Pancreas (tissue), 10 donors: ENCODE measurements at regions not wholly inside any gene's neighbourhood (a gene's known extent, or its start where the extent isn't known, plus 50 kb on each side); places are given as distances from the start of the nearest gene placed in this dataset.
A peak's percentile ranks its signal among the peaks of the same experiment; 100 is the strongest.

Source experiments
- ATAC-seq, 4 donors: fragments of 200-7000 bp; cut with Tn5 transposase; one replicate each; pipeline versions ENCODE4 v1.8.0 to v1.9.1; 2020; ENCODE audit warnings: mild to moderate bottlenecking in 4 of 4, moderate library complexity in 4 of 4
- DNase-seq, 6 donors: peaks; one replicate each; pipeline ENCODE4 v3.0.0-alpha.2; 2020
- FAIRE-seq: peaks from 2 replicates; lab custom pipeline; 2012; peaks lifted over from hg19 to GRCh38; lab: Jason Lieb, UNC
- H3K27ac ChIP-seq, 4 donors: fragments of 200-600 bp; sonication (generic); 1 replicate in 3 of 4; 2 replicates in 1 of 4; pipeline versions ENCODE4 v1.5.0 to v1.8.0; 2020
- H3K27me3 ChIP-seq, 4 donors: fragments of 200-600 bp; one replicate each; pipeline ENCODE4 v1.8.0; 2021
- H3K36me3 ChIP-seq, 3 donors: fragments of 200-600 bp; sonication (generic) in 1 of 3; one replicate each; pipeline versions ENCODE4 v1.5.0 to v1.8.0; 2020 to 2021
- H3K4me1 ChIP-seq, 3 donors: fragments of 200-600 bp; one replicate each; pipeline ENCODE4 v1.8.0; 2021
- H3K4me3 ChIP-seq, 4 donors: fragments of 200-600 bp; sonication (generic) in 2 of 4; one replicate each; pipeline versions ENCODE4 v1.5.0 to v1.8.0; 2020 to 2021
- H3K9me3 ChIP-seq, 4 donors: fragments of 200-600 bp; one replicate each; pipeline ENCODE4 v1.8.0; 2021
- WGBS, 2 donors: extraction: QIAGEN DNeasy Blood & Tissue Kit; methylation state at CpG; one replicate each; pipeline ENCODE4 v1.1.7; 2013; 5-methylcytosine and 5-hydroxymethylcytosine counted together
- intact Hi-C, 3 donors: fragments of 100-400 bp; cut with DNase I; formaldehyde crosslinking; loops; one replicate each; pipeline versions ENCODE4 v1.11.1 to v1.14.2; 2022
- TF ChIP-seq, protein P1 (sequence below), 4 donors: fragments of 200-600 bp; sonication (generic) in 3 of 4; IDR thresholded peaks; one replicate each; pipeline versions ENCODE4 v1.5.0 to v1.8.0; 2021; ENCODE audit warnings: antibody characterized with exemption in 4 of 4
- donor health status: healthy with polysubstance abuse.
- donor health status: DM: no; HTN: no; CAD: no; lungs with moderate emphysema.
- donor health status: DM: no; HTN: no; CAD: no.
- donor health status: control.
- donor health status: control.
- donor health status: Bipolar disorder and iron deficiency.
- donor health status: DM: yes; HTN: yes; CAD: no.
- donor health status: DM: no; HTN: no; CAD: no.
- donor health status: DM: no; HTN: no; CAD: no.
- donor health status: DM: yes; HTN: yes; CAD: no.

DNA sequence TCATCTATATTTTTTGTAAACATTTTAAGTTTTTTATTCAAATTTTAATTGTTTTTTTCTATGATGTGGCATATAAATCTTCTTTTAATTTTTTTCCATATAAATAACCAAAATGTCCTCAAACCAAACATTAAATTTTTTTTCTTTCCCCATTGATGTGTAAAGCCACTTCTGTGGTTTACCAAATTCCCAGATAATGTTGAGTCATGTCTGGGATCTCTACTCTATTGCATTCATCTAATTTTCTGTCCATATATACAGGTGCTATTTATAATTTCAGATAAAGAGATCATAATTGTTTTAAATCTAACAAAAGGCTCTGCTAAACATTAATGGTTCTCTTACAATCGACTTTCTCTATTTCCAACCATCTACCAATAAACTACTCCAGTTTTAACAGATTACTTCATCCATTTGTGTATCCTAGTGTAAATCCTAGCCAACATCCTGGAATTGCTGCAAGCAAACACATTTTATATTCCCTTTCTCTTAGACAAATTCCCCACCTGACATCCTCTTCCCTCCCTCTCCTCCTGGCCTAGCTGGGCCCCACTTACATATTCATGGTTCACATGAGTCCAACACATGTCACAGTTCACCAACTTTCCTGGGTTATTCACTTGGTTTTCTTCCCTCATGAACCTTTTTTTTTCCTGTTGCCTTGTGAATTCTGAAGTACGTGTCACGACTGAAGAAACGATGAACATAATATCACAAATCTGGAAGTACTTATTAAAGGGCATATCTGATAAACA lies 368.0 kb upstream of the AGTR1 start:
- H3K4me1 ChIP-seq: peaks cover 0 to 15% (median 7%) of the 10 kb centered on the region in 3 donors
- WGBS, 2 donors: 85% methylated on average over 4 of the region's 4 CpGs
- no peak for FAIRE-seq
- no peak for DNase-seq
- no peaks in the 10 kb centered on the region for H3K36me3 ChIP-seq
- no peaks in the 10 kb centered on the region for H3K27me3 ChIP-seq
- intact Hi-C loops: no loop called here
- H3K4me3 ChIP-seq: no peak overlapping the region
- no peak overlapping the region for H3K27ac ChIP-seq
- TF ChIP-seq, protein P1, sequence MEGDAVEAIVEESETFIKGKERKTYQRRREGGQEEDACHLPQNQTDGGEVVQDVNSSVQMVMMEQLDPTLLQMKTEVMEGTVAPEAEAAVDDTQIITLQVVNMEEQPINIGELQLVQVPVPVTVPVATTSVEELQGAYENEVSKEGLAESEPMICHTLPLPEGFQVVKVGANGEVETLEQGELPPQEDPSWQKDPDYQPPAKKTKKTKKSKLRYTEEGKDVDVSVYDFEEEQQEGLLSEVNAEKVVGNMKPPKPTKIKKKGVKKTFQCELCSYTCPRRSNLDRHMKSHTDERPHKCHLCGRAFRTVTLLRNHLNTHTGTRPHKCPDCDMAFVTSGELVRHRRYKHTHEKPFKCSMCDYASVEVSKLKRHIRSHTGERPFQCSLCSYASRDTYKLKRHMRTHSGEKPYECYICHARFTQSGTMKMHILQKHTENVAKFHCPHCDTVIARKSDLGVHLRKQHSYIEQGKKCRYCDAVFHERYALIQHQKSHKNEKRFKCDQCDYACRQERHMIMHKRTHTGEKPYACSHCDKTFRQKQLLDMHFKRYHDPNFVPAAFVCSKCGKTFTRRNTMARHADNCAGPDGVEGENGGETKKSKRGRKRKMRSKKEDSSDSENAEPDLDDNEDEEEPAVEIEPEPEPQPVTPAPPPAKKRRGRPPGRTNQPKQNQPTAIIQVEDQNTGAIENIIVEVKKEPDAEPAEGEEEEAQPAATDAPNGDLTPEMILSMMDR (IDR thresholded peaks at IDR 0.05): no peak
- H3K9me3 ChIP-seq: no peaks in the 10 kb centered on the region
- peak in 1 of 4 donors; percentile 9 for ATAC-seq

DNA sequence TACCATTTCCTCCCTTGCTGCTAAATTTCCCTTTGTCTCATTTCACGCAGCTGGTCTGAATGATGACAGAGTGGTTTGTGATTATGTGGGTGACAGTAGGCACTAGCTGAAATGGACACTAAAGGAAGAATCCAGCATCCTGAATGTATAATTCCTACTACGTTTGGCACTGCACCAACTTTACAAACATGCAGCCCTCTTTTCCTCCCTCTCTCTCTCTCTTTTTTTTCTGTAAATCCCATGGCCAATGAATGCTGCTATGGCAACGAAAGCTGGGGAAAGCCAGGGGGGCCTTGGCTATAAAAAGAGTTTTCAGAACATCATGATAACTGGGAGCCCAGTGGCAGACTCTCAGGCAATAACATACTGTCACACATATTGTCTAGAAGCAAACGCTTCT lies 367.2 kb upstream of the AGTR1 start:
- H3K9me3 ChIP-seq: no peaks in the 10 kb centered on the region
- no peaks in the 10 kb centered on the region for H3K36me3 ChIP-seq
- ATAC-seq (no peak), DNase-seq (no peak), FAIRE-seq (no peak)
- no peak overlapping the region for H3K27ac ChIP-seq
- peaks cover 0 to 15% (median 7%) of the 10 kb centered on the region in 3 donors for H3K4me1 ChIP-seq
- WGBS, 2 donors: 75 to 82% methylated on average over 4 of the region's 4 CpGs
- H3K27me3 ChIP-seq: no peaks in the 10 kb centered on the region
- no peak overlapping the region for H3K4me3 ChIP-seq
- TF ChIP-seq, protein P1 (IDR thresholded peaks at IDR 0.05): no peak
- intact Hi-C loops: no loop called here

DNA sequence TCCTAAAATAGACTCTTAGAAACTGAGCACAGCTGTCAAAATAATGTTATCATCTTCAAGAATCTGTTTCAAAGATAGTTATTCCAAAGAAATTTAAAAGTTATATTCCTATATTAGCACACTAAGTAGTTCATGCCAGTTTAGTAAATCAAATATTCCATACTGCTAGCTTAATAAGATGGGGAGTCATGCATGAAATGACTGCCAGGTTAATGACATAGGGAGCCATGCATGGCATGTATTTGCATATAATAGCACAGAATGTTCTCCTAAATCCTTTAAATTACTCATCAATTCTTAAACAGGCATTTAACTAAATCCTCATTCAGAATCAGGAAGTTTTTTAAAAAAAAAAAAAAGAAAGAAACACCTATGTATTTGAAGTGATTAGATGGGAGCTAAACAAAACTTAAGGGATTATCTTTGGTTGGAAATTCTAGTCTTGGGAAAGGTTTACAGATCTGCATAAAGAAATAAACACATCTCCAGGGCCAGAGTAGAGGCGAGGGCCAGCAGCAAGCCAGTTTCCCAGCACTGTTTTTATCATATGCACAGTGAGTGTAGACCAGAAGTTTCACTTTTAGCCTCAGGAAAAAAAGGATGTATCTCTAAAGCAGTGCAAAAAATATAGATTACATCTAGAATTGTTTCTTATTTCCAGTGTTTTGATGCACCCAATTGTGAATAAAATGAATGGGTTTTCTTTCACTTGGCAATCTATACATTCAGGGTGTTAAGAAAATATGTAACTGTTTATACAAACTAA lies 366.4 kb upstream of the AGTR1 start:
- H3K4me3 ChIP-seq: no peak overlapping the region
- H3K27ac ChIP-seq: no peak overlapping the region
- intact Hi-C loops: no loop called here
- H3K9me3 ChIP-seq: no peaks in the 10 kb centered on the region
- ATAC-seq (peak in 2 of 4 donors; percentile 30 to 38), DNase-seq (no peak), FAIRE-seq (no peak)
- H3K27me3 ChIP-seq: no peaks in the 10 kb centered on the region
- H3K4me1 ChIP-seq: peaks cover 0 to 15% (median 7%) of the 10 kb centered on the region in 3 donors
- TF ChIP-seq, protein P1 (IDR thresholded peaks at IDR 0.05): no peak
- no peaks in the 10 kb centered on the region for H3K36me3 ChIP-seq
- 41 to 59% methylated on average over 1 of the region's 1 CpG for WGBS, 2 donors

DNA sequence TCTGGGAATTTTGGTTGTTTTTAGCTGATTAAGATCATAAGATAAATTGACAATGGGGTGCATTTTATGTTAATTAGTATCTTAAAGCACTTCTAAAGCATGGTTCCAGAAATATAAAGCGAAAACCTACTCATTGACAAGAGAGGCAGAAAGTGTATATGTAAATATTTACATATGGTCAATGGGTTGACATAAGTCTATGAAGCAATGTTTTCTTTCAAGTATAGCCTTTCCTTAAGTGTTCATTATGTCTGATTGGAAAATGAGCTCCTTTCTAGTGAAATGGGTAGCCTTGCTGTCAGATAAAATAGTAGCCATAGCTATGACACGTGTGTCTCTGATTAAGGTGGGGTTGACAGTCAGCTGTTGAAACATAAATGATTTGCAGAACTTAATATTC lies 365.2 kb upstream of the AGTR1 start:
- 41% methylated on average over 2 of the region's 2 CpGs for WGBS, 2 donors
- no peak for DNase-seq
- ATAC-seq: peak in 3 of 4 donors; percentile 43 to 69 (median 59)

More for the DNA sequence above, 365.2 kb upstream of the AGTR1 start:
- TF ChIP-seq, protein P1 (IDR thresholded peaks at IDR 0.05): no peak
- H3K27ac ChIP-seq: no peak overlapping the region
- H3K9me3 ChIP-seq: no peaks in the 10 kb centered on the region
- intact Hi-C loops: no loop called here
- H3K27me3 ChIP-seq: no peaks in the 10 kb centered on the region
- no peaks in the 10 kb centered on the region for H3K36me3 ChIP-seq
- FAIRE-seq: no peak
- H3K4me3 ChIP-seq: no peak overlapping the region
- H3K4me1 ChIP-seq: peaks cover 0 to 15% (median 7%) of the 10 kb centered on the region in 3 donors
